GM12875 (cell line): ENCODE measurements at regions not wholly inside any gene's neighbourhood (a gene's known extent, or its start where the extent isn't known, plus 50 kb on each side); places are given as distances from the start of the nearest gene placed in this dataset.

Source experiments
- H3K4me3 ChIP-seq: one replicate; pipeline ENCODE4 v1.5.1; 2011; ENCODE audit warnings: low read depth, low read length, control low read depth
- CTCF ChIP-seq: IDR thresholded peaks from 2 replicates; pipeline ENCODE4 v1.5.1; 2011; ENCODE audit warnings: low read depth, mild to moderate bottlenecking, control low read depth, inconsistent platforms, low read length, moderate library complexity, borderline replicate concordance; ENCODE audit not compliant: insufficient read depth

DNA sequence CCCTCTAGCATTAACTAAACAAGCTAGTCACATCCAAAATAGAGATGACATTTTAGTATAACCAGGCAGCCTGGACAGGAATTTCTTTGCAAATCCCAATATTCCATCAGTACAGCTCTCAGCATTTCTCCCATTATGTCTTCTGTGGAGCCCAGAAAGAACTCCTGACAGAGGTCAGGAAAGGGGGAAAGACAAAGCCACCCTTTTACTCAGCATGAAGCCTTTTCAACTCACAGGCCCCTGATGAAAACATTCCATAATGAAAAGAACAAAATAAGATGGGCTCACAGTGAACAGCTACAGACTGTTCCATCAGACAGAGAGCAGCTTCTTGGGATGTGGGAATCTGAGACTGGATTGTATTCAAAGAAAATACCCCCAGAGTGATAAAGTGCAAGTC is 80.6 kb downstream of the TEX35 start:
- no peak overlapping the region for H3K4me3 ChIP-seq
- TF ChIP-seq CTCF, result no peak

- TF ChIP-seq CTCF, result no peak
- H3K4me3 ChIP-seq, result no peak overlapping the region
Measured at GRCh38 chr1:178594133-178594532, 81.2 kb downstream of the TEX35 start.

GRCh38 chr1:178595491-178595890 is 82.6 kb downstream of the TEX35 start:
- no peak for TF ChIP-seq CTCF
- no peak overlapping the region for H3K4me3 ChIP-seq

- H3K4me3 ChIP-seq, result no peak overlapping the region
- no peak for TF ChIP-seq CTCF
Measured at GRCh38 chr1:178599087-178599486, 86.2 kb downstream of the TEX35 start.

DNA sequence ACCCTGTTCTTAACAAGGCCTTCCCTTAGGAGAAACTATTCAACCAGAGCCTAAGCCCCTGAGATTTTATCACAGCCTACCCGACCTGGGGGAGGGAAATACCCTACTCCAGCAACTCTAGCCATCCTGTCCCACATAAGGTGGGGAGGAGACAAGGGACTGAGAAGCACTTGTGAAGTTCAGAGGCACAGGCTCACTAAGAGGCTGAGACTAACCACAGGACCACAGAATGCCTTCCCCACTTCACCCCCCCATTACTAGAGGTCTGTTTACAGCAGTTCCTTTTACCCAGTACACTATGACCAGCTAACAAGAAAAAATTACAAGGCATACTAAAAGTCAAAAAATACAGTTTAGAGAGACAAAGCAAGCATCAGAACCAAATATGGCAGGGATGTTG is 86.8 kb downstream of the TEX35 start:
- no peak overlapping the region for H3K4me3 ChIP-seq
- TF ChIP-seq CTCF, result no peak

GRCh38 chr1:178603926-178604325 is 91.0 kb downstream of the TEX35 start:
- TF ChIP-seq CTCF, result no peak

DNA sequence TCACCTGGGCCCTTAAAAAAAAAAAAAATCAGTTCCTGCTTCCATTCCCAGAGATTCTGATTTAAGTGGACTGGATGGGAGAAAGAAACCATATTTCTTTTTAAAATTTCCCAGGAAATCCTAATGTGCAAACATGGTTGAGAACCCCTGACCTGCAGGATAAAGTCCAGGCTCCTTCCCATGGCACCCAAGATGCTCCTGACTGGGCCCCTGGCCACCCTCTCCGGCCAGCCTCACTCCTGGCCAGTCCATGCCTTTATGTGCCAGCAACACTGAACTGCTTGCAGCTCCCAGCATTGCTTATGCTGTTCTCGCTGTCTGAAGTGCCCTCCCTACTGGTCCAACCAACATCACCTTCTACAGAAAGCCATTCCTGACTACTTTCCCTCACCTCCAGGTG is 93.9 kb downstream of the TEX35 start:
- no peak overlapping the region for H3K4me3 ChIP-seq
- TF ChIP-seq CTCF, result no peak

More at GRCh38 chr1:178603926-178604325, 91.0 kb downstream of the TEX35 start:
- no peak overlapping the region for H3K4me3 ChIP-seq
